ENCODE measurements at regions not wholly inside any gene's neighbourhood (a gene's known extent, or its start where the extent isn't known, plus 50 kb on each side); places are given as distances from the start of the nearest gene placed in this dataset.
A peak's percentile ranks its signal among the peaks of the same experiment; 100 is the strongest.

DNA sequence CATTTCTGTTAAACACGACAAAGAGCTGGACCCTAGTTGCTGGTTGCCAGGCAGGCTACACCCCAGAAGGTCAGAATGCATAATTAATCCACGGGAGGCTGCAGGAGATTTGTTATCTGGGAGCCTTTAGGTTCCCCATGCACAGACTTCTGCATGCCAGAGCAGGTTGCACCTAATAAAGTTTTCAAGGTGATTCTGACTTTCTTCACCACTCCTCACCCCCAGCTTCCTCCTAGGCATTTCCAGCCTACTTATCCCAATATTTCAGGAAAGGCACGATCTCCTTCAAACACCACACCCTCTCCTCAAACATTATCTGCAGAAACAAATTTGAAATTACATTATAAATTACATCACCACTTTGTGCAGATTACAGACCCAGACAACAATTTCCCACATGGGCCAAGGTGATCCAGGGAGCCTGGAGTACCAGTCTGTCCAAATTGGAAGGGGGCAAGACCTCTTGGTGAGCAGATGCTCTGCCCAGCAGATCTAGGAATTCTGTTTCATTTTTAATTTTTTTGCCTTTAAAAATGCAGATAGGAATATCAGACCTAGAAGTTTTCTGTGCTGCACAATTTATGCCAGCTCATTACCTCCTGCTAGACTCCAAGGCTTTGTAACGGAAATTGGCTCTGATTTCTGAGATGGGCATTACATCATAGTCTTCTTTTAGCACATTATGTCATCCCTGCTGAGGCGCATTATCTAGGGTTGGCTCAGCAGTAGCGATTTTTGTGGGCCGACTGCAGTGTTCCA, 363.4 kb upstream of the SLC30A5 start:
- peak; percentile 87 for DNase-seq (ENCODE audit: low read depth)
- TF ChIP-seq, protein P1, sequence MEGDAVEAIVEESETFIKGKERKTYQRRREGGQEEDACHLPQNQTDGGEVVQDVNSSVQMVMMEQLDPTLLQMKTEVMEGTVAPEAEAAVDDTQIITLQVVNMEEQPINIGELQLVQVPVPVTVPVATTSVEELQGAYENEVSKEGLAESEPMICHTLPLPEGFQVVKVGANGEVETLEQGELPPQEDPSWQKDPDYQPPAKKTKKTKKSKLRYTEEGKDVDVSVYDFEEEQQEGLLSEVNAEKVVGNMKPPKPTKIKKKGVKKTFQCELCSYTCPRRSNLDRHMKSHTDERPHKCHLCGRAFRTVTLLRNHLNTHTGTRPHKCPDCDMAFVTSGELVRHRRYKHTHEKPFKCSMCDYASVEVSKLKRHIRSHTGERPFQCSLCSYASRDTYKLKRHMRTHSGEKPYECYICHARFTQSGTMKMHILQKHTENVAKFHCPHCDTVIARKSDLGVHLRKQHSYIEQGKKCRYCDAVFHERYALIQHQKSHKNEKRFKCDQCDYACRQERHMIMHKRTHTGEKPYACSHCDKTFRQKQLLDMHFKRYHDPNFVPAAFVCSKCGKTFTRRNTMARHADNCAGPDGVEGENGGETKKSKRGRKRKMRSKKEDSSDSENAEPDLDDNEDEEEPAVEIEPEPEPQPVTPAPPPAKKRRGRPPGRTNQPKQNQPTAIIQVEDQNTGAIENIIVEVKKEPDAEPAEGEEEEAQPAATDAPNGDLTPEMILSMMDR (IDR thresholded peaks at IDR 0.05; ENCODE audit: insufficient read depth, low read length): no peak
- H3K4me3 ChIP-seq (ENCODE audit: low read depth, low read length): no peak overlapping the region

DNA sequence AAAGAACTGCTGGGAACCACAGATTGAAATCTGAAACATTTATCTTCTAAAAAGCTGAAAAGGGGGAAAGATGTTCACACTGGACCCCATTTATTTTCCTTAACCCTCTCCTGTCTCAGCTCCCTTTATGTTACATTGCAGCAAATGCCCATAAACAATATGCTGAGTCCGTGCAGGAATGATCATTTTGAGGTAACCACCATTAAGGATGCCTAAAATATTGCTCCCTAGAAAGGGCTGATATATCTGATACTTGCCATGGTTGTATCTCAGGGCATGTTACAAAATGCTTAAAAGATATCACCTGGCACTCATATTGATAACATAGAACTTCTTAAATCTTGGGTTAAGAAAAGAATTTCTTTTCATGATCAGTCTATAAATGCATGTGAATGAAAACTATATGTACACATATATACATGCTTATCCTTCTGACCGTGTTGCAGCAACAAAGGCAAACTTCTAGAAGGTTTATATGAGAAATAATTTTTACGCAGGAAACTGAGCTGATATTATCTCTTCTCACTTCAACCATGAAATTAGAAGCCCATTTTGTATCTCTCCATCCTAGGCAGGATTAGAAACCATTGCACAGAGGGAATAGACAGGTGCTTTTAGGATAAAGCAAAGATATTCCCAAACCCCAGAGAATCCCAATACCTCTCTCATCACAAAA, 362.7 kb upstream of the SLC30A5 start:
- H3K4me3 ChIP-seq (ENCODE audit: low read depth, low read length): no peak overlapping the region
- TF ChIP-seq, protein P1 (IDR thresholded peaks at IDR 0.05; ENCODE audit: insufficient read depth, low read length): no peak
- DNase-seq (ENCODE audit: low read depth): no peak

DNA sequence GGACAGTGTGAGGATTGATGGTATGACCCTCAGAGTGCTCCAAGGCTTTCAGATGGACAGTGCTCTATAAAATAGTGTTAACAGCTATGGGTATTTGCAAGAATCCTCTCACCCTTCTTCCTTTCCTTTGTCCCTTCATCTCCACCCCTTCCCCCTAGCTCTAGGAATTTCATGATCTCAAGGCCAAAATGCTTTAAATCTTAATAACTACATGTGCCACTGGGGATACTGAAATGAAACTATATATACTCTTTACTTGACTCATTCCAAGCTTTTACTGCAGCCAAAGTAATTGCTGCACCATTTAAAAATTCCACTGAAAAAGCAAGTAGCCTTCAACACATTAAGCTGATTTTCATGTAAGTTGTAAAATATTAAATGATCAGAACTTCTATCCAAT, 361.6 kb upstream of the SLC30A5 start:
- TF ChIP-seq, protein P1 (IDR thresholded peaks at IDR 0.05; ENCODE audit: insufficient read depth, low read length): no peak
- DNase-seq (ENCODE audit: low read depth): no peak
- no peak overlapping the region for H3K4me3 ChIP-seq (ENCODE audit: low read depth, low read length)

DNA sequence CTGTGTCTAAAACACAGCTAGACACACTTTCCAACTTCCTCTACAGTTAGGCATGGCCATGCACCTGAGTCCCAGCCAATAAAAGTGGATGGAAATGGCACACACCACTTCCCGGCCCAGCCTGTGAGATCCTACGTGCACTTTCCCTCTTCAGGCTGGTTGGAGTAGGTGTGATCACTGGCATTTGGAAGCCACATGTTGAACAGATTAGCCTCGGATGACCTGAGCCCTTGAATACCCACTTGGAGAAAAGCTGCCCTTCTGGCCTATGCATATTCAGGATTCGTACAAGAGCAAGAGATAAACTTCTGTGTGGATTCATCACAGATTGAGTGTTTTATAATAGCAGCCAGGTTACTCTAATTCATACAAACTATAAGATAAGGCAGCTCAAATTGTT, 359.0 kb upstream of the SLC30A5 start:
- DNase-seq (ENCODE audit: low read depth): no peak
- TF ChIP-seq, protein P1 (IDR thresholded peaks at IDR 0.05; ENCODE audit: insufficient read depth, low read length): no peak
- H3K4me3 ChIP-seq (ENCODE audit: low read depth, low read length): no peak overlapping the region

DNA sequence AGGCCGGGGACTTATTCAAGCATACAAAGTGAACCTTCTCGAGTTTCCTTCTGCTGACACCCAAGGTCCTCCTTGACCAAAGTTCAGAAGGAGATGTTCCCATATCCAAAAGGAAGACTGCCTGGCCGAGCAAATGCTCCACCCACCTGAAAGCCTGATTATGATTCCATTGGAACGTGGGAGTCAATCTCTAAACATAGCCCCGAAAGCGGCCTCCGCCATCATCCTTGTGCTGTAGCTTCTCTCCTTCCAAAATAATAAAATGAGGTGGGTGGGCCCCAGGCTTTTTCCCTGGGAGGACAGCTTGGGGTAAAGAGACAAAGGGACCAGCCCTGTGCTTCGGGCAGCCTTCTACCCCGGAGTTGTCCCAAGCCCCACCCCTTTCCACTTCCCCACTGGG, 355.6 kb upstream of the SLC30A5 start:
- TF ChIP-seq, protein P1 (IDR thresholded peaks at IDR 0.05; ENCODE audit: insufficient read depth, low read length): no peak
- no peak for DNase-seq (ENCODE audit: low read depth)
- no peak overlapping the region for H3K4me3 ChIP-seq (ENCODE audit: low read depth, low read length)

DNA sequence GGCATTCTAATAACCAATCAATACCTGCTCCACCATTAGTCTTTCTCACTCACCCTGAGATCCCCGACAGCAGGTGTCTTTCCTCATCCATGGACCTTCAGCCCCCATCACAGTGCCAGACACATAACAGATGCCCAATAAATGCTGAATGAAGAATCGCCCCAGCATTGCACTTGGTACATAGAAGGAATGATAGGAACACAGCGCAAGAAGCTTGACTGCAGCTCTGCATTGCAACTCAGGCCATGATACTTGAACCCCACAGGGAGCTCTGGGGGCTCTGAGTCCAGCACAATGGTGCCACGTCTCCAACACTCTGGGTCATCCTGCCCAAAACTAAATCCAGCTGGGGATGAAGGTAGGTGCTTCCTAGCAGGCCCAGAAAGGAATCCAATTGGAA, 355.0 kb upstream of the SLC30A5 start:
- DNase-seq (ENCODE audit: low read depth): no peak
- TF ChIP-seq, protein P1 (IDR thresholded peaks at IDR 0.05; ENCODE audit: insufficient read depth, low read length): no peak
- H3K4me3 ChIP-seq (ENCODE audit: low read depth, low read length): no peak overlapping the region

All from fibroblast of the aortic adventitia (primary cell).